H1 (cell line): ENCODE measurements at regions not wholly inside any gene's neighbourhood (a gene's known extent, or its start where the extent isn't known, plus 50 kb on each side); places are given as distances from the start of the nearest gene placed in this dataset.

Source experiments
- CTCF ChIA-PET: fragments of 300-600 bp; sonication (Branson Sonifier 250); formaldehyde crosslinking; loops from one replicate; lab custom pipeline; 2021; ENCODE audit not compliant: partially characterized antibody; lab: Charles Lee
- POLR2A ChIA-PET: fragments of 300-600 bp; sonication (Branson Sonifier 250); formaldehyde crosslinking; loops from one replicate; lab custom pipeline; 2021; ENCODE audit warnings: inconsistent platforms; ENCODE audit not compliant: partially characterized antibody; lab: Charles Lee
- DNase-seq, 2 experiments: peaks; one replicate each; pipeline versions ENCODE4 v3.0.0 to v3.0.0-alpha.2; 2010 to 2022; ENCODE audit warnings: low spot score in 2 of 2, low read depth in 1 of 2, mixed read lengths in 1 of 2
- FAIRE-seq: peaks from 2 replicates; lab custom pipeline; 2011; peaks lifted over from hg19 to GRCh38; lab: Jason Lieb, UNC
- H2AFZ ChIP-seq: 2 replicates; pipeline ENCODE4 v1.8.1; 2012; ENCODE audit warnings: low read length, inconsistent platforms
- H2AK5ac ChIP-seq: 2 replicates; pipeline ENCODE4 v1.6.1; 2013; ENCODE audit warnings: low read depth, low read length
- H2BK120ac ChIP-seq: replicated peaks from 2 replicates; pipeline ENCODE3; 2013; ENCODE audit warnings: low read depth, low read length, inconsistent platforms
- H2BK12ac ChIP-seq: 2 replicates; pipeline ENCODE4 v1.6.1; 2013; ENCODE audit warnings: low read depth, low read length
- H2BK15ac ChIP-seq: 2 replicates; pipeline ENCODE4 v1.6.1; 2013; ENCODE audit warnings: low read length
- H2BK20ac ChIP-seq: 2 replicates; pipeline ENCODE4 v1.6.1; 2013; ENCODE audit warnings: low read length
- H2BK5ac ChIP-seq: 2 replicates; pipeline ENCODE4 v1.6.1; 2013; ENCODE audit warnings: low read depth, low read length
- H3K14ac ChIP-seq: 2 replicates; pipeline ENCODE4 v1.6.1; 2013; ENCODE audit warnings: inconsistent platforms; ENCODE audit not compliant: insufficient read length
- H3K18ac ChIP-seq: 2 replicates; pipeline ENCODE4 v1.6.1; 2013; ENCODE audit warnings: low read length; ENCODE audit errors: extremely low read depth
- H3K23ac ChIP-seq: 2 replicates; pipeline ENCODE4 v1.6.1; 2013; ENCODE audit warnings: inconsistent platforms; ENCODE audit not compliant: insufficient read length
- H3K23me2 ChIP-seq: 2 replicates; pipeline ENCODE4 v1.6.1; 2013; ENCODE audit warnings: low read depth, low read length
- H3K27ac ChIP-seq: 2 replicates; pipeline ENCODE4 v1.6.1; 2011; ENCODE audit warnings: low read depth, low read length, inconsistent platforms
- H3K27me3 ChIP-seq, 4 experiments: replicated peaks in 1 of 4; 1 replicate in 1 of 4; 2 replicates in 3 of 4; pipeline versions ENCODE4 v1.6.1 to v1.8.1; 2011 to 2013; ENCODE audit warnings: low read length in 3 of 4, mild to moderate bottlenecking in 3 of 4, inconsistent platforms in 2 of 4, mixed read lengths in 2 of 4, moderate library complexity in 1 of 4; ENCODE audit not compliant: control insufficient read depth in 3 of 4, insufficient read depth in 3 of 4; ENCODE audit errors: extremely low read depth in 1 of 4
- H3K36me3 ChIP-seq, 4 experiments: 2 replicates each; pipeline versions ENCODE4 v1.6.1 to v1.8.1; 2011 to 2013; ENCODE audit warnings: mild to moderate bottlenecking in 4 of 4, low read length in 3 of 4, moderate library complexity in 2 of 4, control low read depth in 1 of 4, inconsistent platforms in 1 of 4; ENCODE audit not compliant: insufficient read depth in 4 of 4, control insufficient read depth in 2 of 4
- H3K4ac ChIP-seq: replicated peaks from 2 replicates; pipeline ENCODE3; 2013; ENCODE audit warnings: low read length, low read depth, mixed read lengths, inconsistent platforms; ENCODE audit not compliant: insufficient read length
- H3K4me1 ChIP-seq, 4 experiments: replicated peaks in 1 of 4; 1 replicate in 1 of 4; 2 replicates in 3 of 4; pipeline versions ENCODE4 v1.6.1 to v1.8.1; 2011 to 2013; ENCODE audit warnings: low read length in 3 of 4, inconsistent platforms in 2 of 4, mixed read lengths in 1 of 4; ENCODE audit not compliant: insufficient read depth in 4 of 4, control insufficient read depth in 3 of 4
- H3K4me2 ChIP-seq, 2 experiments: 2 replicates each; pipeline versions ENCODE4 v1.6.1 to v1.8.1; 2011 to 2013; ENCODE audit warnings: low read depth in 2 of 2, low read length in 2 of 2, control low read depth in 1 of 2, inconsistent platforms in 1 of 2, mild to moderate bottlenecking in 1 of 2; ENCODE audit not compliant: insufficient read depth in 1 of 2
- H3K4me3 ChIP-seq, 4 experiments: fragments of 200-600, 300-600 bp in 1 of 4; sonication (generic), shearing (Covaris generic), sonication (Bioruptor Twin) in 1 of 4; 2 replicates each; pipeline versions ENCODE4 v1.5.1 to v1.8.1; 2011 to 2016; ENCODE audit warnings: low read length in 4 of 4, low read depth in 3 of 4, control low read depth in 2 of 4, inconsistent platforms in 2 of 4, mild to moderate bottlenecking in 2 of 4, mixed read lengths in 1 of 4, moderate library complexity in 1 of 4; ENCODE audit not compliant: insufficient read depth in 2 of 4; ENCODE audit errors: extremely low read depth in 1 of 4
- H3K56ac ChIP-seq: replicated peaks from 2 replicates; pipeline ENCODE3; 2013; ENCODE audit warnings: low read depth, mild to moderate bottlenecking, mixed read lengths, low read length, inconsistent platforms; ENCODE audit not compliant: insufficient read length
- H3K79me1 ChIP-seq: 2 replicates; pipeline ENCODE4 v1.6.1; 2013; ENCODE audit warnings: low read depth, low read length, control low read depth
- H3K79me2 ChIP-seq, 2 experiments: 2 replicates each; pipeline versions ENCODE4 v1.6.1 to v1.8.1; 2012 to 2013; ENCODE audit warnings: low read length in 2 of 2, mild to moderate bottlenecking in 2 of 2, inconsistent platforms in 1 of 2; ENCODE audit not compliant: insufficient read depth in 2 of 2, control insufficient read depth in 1 of 2
- H3K9ac ChIP-seq, 4 experiments: replicated peaks in 1 of 4; 1 replicate in 1 of 4; 2 replicates in 3 of 4; pipeline versions ENCODE4 v1.6.1 to v1.8.1; 2011 to 2013; ENCODE audit warnings: low read depth in 3 of 4, low read length in 3 of 4, control low read depth in 2 of 4, mild to moderate bottlenecking in 2 of 4, moderate library complexity in 2 of 4, inconsistent platforms in 1 of 4; ENCODE audit errors: extremely low read depth in 1 of 4
- H3K9me3 ChIP-seq, 2 experiments: 2 replicates each; pipeline versions ENCODE4 v1.6.1 to v1.8.1; 2012 to 2013; ENCODE audit warnings: mild to moderate bottlenecking in 2 of 2, moderate library complexity in 2 of 2, control low read depth in 1 of 2, inconsistent platforms in 1 of 2, low read depth in 1 of 2, low read length in 1 of 2, mixed read lengths in 1 of 2; ENCODE audit not compliant: insufficient read depth in 2 of 2
- H4K20me1 ChIP-seq, 2 experiments: replicated peaks in 1 of 2; 2 replicates each; pipeline versions ENCODE3 to v1.8.1; 2011 to 2013; ENCODE audit warnings: inconsistent platforms in 2 of 2, low read length in 2 of 2, mild to moderate bottlenecking in 1 of 2; ENCODE audit not compliant: insufficient read depth in 2 of 2, control insufficient read depth in 1 of 2
- H4K5ac ChIP-seq: 2 replicates; pipeline ENCODE4 v1.6.1; 2013; ENCODE audit warnings: low read length, low read depth, mixed read lengths, inconsistent platforms; ENCODE audit not compliant: insufficient read length
- H4K8ac ChIP-seq: 2 replicates; pipeline ENCODE4 v1.8.0; 2013; ENCODE audit warnings: mild to moderate bottlenecking, moderate library complexity, low read length, inconsistent platforms; ENCODE audit not compliant: insufficient read depth; ENCODE audit errors: extremely low read depth
- H4K91ac ChIP-seq: replicated peaks from 2 replicates; pipeline ENCODE3; 2013; ENCODE audit warnings: low read length, mixed read lengths, inconsistent platforms; ENCODE audit not compliant: insufficient read length
- CHD1 ChIP-seq: IDR thresholded peaks from 2 replicates; pipeline ENCODE4 v1.6.1; 2012; ENCODE audit warnings: low read depth, low read length, improper control_type of control experiment
- HDAC6 ChIP-seq: IDR thresholded peaks from one replicate; pipeline ENCODE4 v1.7.1; 2012; ENCODE audit warnings: low read depth, mild to moderate bottlenecking, inconsistent platforms, low read length, moderate library complexity
- JUN ChIP-seq: IDR thresholded peaks from 2 replicates; pipeline ENCODE4 v1.6.1; 2011; ENCODE audit warnings: low read depth, mild to moderate bottlenecking, improper control_type of control experiment, low read length
- SIRT6 ChIP-seq: IDR thresholded peaks from one replicate; pipeline ENCODE4 v1.7.1; 2012; ENCODE audit warnings: low read length, inconsistent platforms
- SRF ChIP-seq: IDR thresholded peaks from 2 replicates; pipeline ENCODE4 v1.6.1; 2011; ENCODE audit warnings: mild to moderate bottlenecking, low read depth, low read length, moderate library complexity
- YY1 ChIP-seq: IDR thresholded peaks from 2 replicates; pipeline ENCODE4 v1.6.1; 2011; ENCODE audit warnings: low read depth, mild to moderate bottlenecking, low read length
- WGBS, 2 experiments: shearing (Covaris generic) in 1 of 2; methylation state at CpG; one replicate each; pipeline versions ENCODE4 v1.1.6 to v1.1.7; 2013 to 2015; ENCODE audit warnings: low lambda C conversion rate in 2 of 2, mixed read lengths in 2 of 2, inconsistent platforms in 1 of 2, low coverage in 1 of 2, missing lambda C conversion rate in 1 of 2; ENCODE audit not compliant: insufficient replicate concordance in 2 of 2, insufficient coverage in 1 of 2, insufficient read length in 1 of 2; ENCODE audit errors: extremely low coverage in 1 of 2, missing lambda C conversion rate in 1 of 2; 5-methylcytosine and 5-hydroxymethylcytosine counted together

GRCh38 chr17:20702692-20703091 lies 123.2 kb downstream of the CDRT15L2 start:
- no peaks in the 10 kb centered on the region for H3K4me1 ChIP-seq
- no peak overlapping the region for H3K27ac ChIP-seq
- no peaks in the 10 kb centered on the region for H3K27me3 ChIP-seq
- no peak overlapping the region for H3K18ac ChIP-seq
- no peak overlapping the region for H3K4me2 ChIP-seq
- H3K56ac ChIP-seq = no peak overlapping the region
- no peaks in the 10 kb centered on the region for H3K23me2 ChIP-seq
- no peak overlapping the region for H2AK5ac ChIP-seq
- H2BK12ac ChIP-seq = no peak overlapping the region
- 91% methylated on average over 4 of the region's 4 CpGs; no CpG with 5 or more reads in 1 of the 2 experiments for WGBS, 2 experiments
- CTCF ChIA-PET = no interaction called here
- DNase-seq (no peak), FAIRE-seq (no peak)
- H4K5ac ChIP-seq = no peak overlapping the region
- H2BK15ac ChIP-seq = no peak overlapping the region
- no peak overlapping the region for H3K14ac ChIP-seq
- H2BK20ac ChIP-seq = no peak overlapping the region
- no peaks in the 10 kb centered on the region for H3K79me1 ChIP-seq
- H2AFZ ChIP-seq = no peak overlapping the region
- POLR2A ChIA-PET = no interaction called here
- H2BK5ac ChIP-seq = no peak overlapping the region
- no peaks in the 10 kb centered on the region for H3K36me3 ChIP-seq
- H4K91ac ChIP-seq = no peak overlapping the region
- no peak overlapping the region for H3K4ac ChIP-seq
- H3K23ac ChIP-seq = no peak overlapping the region
- H3K4me3 ChIP-seq = no peak overlapping the region
- no peaks in the 10 kb centered on the region for H3K79me2 ChIP-seq
- no peak overlapping the region for H3K9ac ChIP-seq
- no peaks in the 10 kb centered on the region for H3K9me3 ChIP-seq
- no peak overlapping the region for H2BK120ac ChIP-seq
- H4K20me1 ChIP-seq = no peaks in the 10 kb centered on the region
- TF ChIP-seq SRF (no peak), CHD1 (no peak), HDAC6 (no peak), SIRT6 (no peak), JUN (no peak), YY1 (no peak)
- TF ChIP-seq, all 59 proteins: peak for 0
- H4K8ac ChIP-seq = no peak overlapping the region
